ENCODE measurements at regions not wholly inside any gene's neighbourhood (a gene's known extent, or its start where the extent isn't known, plus 50 kb on each side); places are given as distances from the start of the nearest gene placed in this dataset.

DNA sequence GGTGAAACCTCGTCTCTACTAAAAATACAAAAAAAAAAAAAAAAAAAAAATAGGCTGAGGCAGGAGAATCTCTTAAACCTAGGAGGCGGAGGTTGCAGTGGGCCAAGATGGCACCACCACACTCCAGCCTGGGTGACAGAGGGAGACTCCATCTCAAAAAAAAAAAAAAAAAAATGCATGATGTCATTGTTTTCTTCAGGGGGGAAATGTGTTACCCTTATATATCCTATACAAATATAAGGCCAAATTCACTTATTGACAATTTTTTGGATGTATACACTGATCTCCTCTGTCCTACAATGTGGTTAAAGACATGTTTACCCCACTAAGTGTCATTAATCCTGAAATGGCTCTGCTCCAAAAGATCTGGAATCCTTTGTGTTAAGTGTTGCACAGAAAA lies 73.1 kb downstream of the TPBG start:
- Histone ChIP-seq H3K4me1 (ENCODE audit: control insufficient read depth in 1 of 2, insufficient read depth in 2 of 2, low read length in 2 of 2) (no peaks in the 10 kb centered on the region), H3K27me3 (ENCODE audit: insufficient read depth, low read length) (no peaks in the 10 kb centered on the region), H2AFZ (ENCODE audit: low read depth, low read length, poor library complexity, severe bottlenecking) (no peak overlapping the region), H4K20me1 (ENCODE audit: insufficient read depth) (no peaks in the 10 kb centered on the region), H3K79me2 (ENCODE audit: insufficient read depth, low read length) (no peaks in the 10 kb centered on the region), H3K4me2 (ENCODE audit: low read length) (no peak overlapping the region), H3K9me2 (ENCODE audit: insufficient read depth) (no peaks in the 10 kb centered on the region), H3K9ac (ENCODE audit: low read length) (no peak overlapping the region), H3K9me3 (ENCODE audit: control insufficient read depth in 1 of 2, insufficient read depth in 1 of 2, low read depth in 1 of 2, low read length in 2 of 2) (no peaks in the 10 kb centered on the region), H3K36me3 (ENCODE audit: control insufficient read depth in 1 of 2, insufficient read depth in 2 of 2, low read length in 2 of 2) (no peaks in the 10 kb centered on the region), H3K4me3 (replicated peaks in 1 of 2; ENCODE audit: low read depth in 1 of 2, low read length in 2 of 2) (no peak overlapping the region), H3K27ac (ENCODE audit: low read depth, low read length) (no peak overlapping the region)
- intact Hi-C loops (cut with micrococcal nuclease): no loop called here
- ChIA-PET POLR2A (no interaction called here), CTCF (interaction anchor here (0.7 kb wide), 1 partner anchor 12 kb away, joined by 3 read pairs; no protein-coding TSS in a partner anchor), RAD21 (ENCODE audit: low non-redundant PET in 1 of 2, low total read pairs in 2 of 2, uncharacterized antibody in 2 of 2, unreplicated experiment in 2 of 2) (no interaction called here)
- DNase-seq (ENCODE audit: low read depth, low spot score): no peak
- TF ChIP-seq JUND (IDR thresholded peaks at IDR 0.05): no peak
- TF ChIP-seq EZH2phosphoT487 (IDR thresholded peaks at IDR 0.05; ENCODE audit: borderline replicate concordance): no peak
- no peak for TF ChIP-seq POLR2A (IDR thresholded peaks at IDR 0.05; ENCODE audit: borderline replicate concordance, extremely low read depth, insufficient read depth, insufficient read length)
- no peak for TF ChIP-seq POLR2AphosphoS5 (IDR thresholded peaks at IDR 0.05; ENCODE audit: low read depth, low read length)
- no peak for TF ChIP-seq CBX3 (IDR thresholded peaks at IDR 0.05; ENCODE audit: low read depth)
- TF ChIP-seq SP1 (IDR thresholded peaks at IDR 0.05; ENCODE audit: low read depth): no peak
- TF ChIP-seq, protein P1, sequence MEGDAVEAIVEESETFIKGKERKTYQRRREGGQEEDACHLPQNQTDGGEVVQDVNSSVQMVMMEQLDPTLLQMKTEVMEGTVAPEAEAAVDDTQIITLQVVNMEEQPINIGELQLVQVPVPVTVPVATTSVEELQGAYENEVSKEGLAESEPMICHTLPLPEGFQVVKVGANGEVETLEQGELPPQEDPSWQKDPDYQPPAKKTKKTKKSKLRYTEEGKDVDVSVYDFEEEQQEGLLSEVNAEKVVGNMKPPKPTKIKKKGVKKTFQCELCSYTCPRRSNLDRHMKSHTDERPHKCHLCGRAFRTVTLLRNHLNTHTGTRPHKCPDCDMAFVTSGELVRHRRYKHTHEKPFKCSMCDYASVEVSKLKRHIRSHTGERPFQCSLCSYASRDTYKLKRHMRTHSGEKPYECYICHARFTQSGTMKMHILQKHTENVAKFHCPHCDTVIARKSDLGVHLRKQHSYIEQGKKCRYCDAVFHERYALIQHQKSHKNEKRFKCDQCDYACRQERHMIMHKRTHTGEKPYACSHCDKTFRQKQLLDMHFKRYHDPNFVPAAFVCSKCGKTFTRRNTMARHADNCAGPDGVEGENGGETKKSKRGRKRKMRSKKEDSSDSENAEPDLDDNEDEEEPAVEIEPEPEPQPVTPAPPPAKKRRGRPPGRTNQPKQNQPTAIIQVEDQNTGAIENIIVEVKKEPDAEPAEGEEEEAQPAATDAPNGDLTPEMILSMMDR (IDR thresholded peaks at IDR 0.05 in 2 of 3, conservative IDR thresholded peaks at IDR 0.05 in 1 of 3; ENCODE audit: borderline replicate concordance in 1 of 3, insufficient read depth in 1 of 3, low read depth in 2 of 3, low read length in 2 of 3): no peak
- TF ChIP-seq SRF (IDR thresholded peaks at IDR 0.05; ENCODE audit: low read depth): no peak
- no peak for TF ChIP-seq SIN3A (IDR thresholded peaks at IDR 0.05; ENCODE audit: low read depth)
- TF ChIP-seq, protein P2, sequence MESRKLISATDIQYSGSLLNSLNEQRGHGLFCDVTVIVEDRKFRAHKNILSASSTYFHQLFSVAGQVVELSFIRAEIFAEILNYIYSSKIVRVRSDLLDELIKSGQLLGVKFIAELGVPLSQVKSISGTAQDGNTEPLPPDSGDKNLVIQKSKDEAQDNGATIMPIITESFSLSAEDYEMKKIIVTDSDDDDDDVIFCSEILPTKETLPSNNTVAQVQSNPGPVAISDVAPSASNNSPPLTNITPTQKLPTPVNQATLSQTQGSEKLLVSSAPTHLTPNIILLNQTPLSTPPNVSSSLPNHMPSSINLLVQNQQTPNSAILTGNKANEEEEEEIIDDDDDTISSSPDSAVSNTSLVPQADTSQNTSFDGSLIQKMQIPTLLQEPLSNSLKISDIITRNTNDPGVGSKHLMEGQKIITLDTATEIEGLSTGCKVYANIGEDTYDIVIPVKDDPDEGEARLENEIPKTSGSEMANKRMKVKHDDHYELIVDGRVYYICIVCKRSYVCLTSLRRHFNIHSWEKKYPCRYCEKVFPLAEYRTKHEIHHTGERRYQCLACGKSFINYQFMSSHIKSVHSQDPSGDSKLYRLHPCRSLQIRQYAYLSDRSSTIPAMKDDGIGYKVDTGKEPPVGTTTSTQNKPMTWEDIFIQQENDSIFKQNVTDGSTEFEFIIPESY (IDR thresholded peaks at IDR 0.05; ENCODE audit: extremely low read depth, insufficient replicate concordance, low read length): no peak
- TF ChIP-seq, protein P3, sequence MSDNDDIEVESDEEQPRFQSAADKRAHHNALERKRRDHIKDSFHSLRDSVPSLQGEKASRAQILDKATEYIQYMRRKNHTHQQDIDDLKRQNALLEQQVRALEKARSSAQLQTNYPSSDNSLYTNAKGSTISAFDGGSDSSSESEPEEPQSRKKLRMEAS (IDR thresholded peaks at IDR 0.05): no peak
- no peak for TF ChIP-seq EZH2 (IDR thresholded peaks at IDR 0.05)
- TF ChIP-seq, protein P4, sequence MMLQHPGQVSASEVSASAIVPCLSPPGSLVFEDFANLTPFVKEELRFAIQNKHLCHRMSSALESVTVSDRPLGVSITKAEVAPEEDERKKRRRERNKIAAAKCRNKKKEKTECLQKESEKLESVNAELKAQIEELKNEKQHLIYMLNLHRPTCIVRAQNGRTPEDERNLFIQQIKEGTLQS (IDR thresholded peaks at IDR 0.05): no peak
- no peak for TF ChIP-seq ZNF274 (IDR thresholded peaks at IDR 0.05; ENCODE audit: low read depth, low read length)
- no peak for TF ChIP-seq RAD21 (IDR thresholded peaks at IDR 0.05; ENCODE audit: low read depth)
- BruUV-seq (replicated peaks): no TSS peak
- no peak for ATAC-seq
